Adrenal gland (tissue), 9 donors: ENCODE measurements at regions not wholly inside any gene's neighbourhood (a gene's known extent, or its start where the extent isn't known, plus 50 kb on each side); places are given as distances from the start of the nearest gene placed in this dataset.

Experiments
- DNase-seq, 7 donors: peaks; one replicate each; pipeline ENCODE4 v3.0.0-alpha.2; 2019 to 2020
- H3K27ac ChIP-seq, 5 donors: fragments of 200-600 bp; sonication (generic) in 4 of 5; 1 replicate in 3 of 5; 2 replicates in 2 of 5; pipeline versions ENCODE4 v1.5.1 to v1.8.0; 2016 to 2020; ENCODE audit warnings: mild to moderate bottlenecking in 1 of 5
- H3K27me3 ChIP-seq: fragments of 200-600 bp; 2 replicates; pipeline ENCODE4 v1.8.0; 2021
- H3K36me3 ChIP-seq, 2 donors: fragments of 200-600 bp; replicated peaks in 1 of 2; 1 replicate in 1 of 2; 2 replicates in 1 of 2; pipeline versions ENCODE4 v1.5.1 to v1.8.0; 2018 to 2022
- H3K4me1 ChIP-seq, 2 donors: fragments of 200-600 bp; replicated peaks in 1 of 2; 1 replicate in 1 of 2; 2 replicates in 1 of 2; pipeline versions ENCODE4 v1.5.1 to v1.8.0; 2018 to 2021
- H3K4me3 ChIP-seq, 4 donors: fragments of 200-600 bp; sonication (generic) in 3 of 4; one replicate each; pipeline ENCODE4 v1.5.1; 2016 to 2018
- H3K9me3 ChIP-seq, 3 donors: fragments of 200-600 bp; sonication (generic) in 1 of 3; replicated peaks in 1 of 3; 1 replicate in 2 of 3; 2 replicates in 1 of 3; pipeline versions ENCODE4 v1.5.1 to v1.8.0; 2016 to 2021
- CTCF ChIP-seq, 6 experiments: fragments of 450-650 bp in 4 of 6; fragments of 200-600 bp in 2 of 6; sonication (generic) in 1 of 6; IDR thresholded peaks; 1 replicate in 5 of 6; 2 replicates in 1 of 6; pipeline versions ENCODE4 v1.5.1 to v1.8.0; 2016 to 2021; ENCODE audit warnings: antibody characterized with exemption in 6 of 6, mild to moderate bottlenecking in 2 of 6, moderate library complexity in 1 of 6
- POLR2A ChIP-seq, 2 donors: fragments of 450-650 bp; IDR thresholded peaks; one replicate each; pipeline ENCODE4 v1.6.1; 2017; ENCODE audit warnings: antibody characterized with exemption in 2 of 2, mild to moderate bottlenecking in 2 of 2, moderate library complexity in 1 of 2
- WGBS, 4 donors: extraction: QIAGEN DNeasy Blood & Tissue Kit in 2 of 4; methylation state at CpG; one replicate each; pipeline versions ENCODE4 v1.1.5 to v1.1.7; 2013 to 2017; 5-methylcytosine and 5-hydroxymethylcytosine counted together
- intact Hi-C, 2 donors: fragments of 100-400 bp; cut with DNase I; formaldehyde crosslinking; loops; one replicate each; pipeline versions ENCODE4 v1.14.1 to v1.15.0; 2022 to 2023
- donor health status: healthy with polysubstance abuse.
- donor health status: Bipolar disorder and iron deficiency.
- donor health status: DM: yes; HTN: yes; CAD: no.
- donor health status: DM: no; HTN: no; CAD: no.
- donor health status: DM: no; HTN: no; CAD: no.

- H3K27me3 ChIP-seq, result no peaks in the 10 kb centered on the region
- no peak for DNase-seq
- H3K9me3 ChIP-seq, result no peaks in the 10 kb centered on the region
- H3K4me3 ChIP-seq, result no peak overlapping the region
- intact Hi-C loops, result no loop called here
- H3K36me3 ChIP-seq, result no peaks in the 10 kb centered on the region
- no peak overlapping the region for H3K27ac ChIP-seq
- WGBS, 4 donors, result 72 to 83% (median 76%) methylated on average over 14 to 16 of the region's 16 CpGs
- TF ChIP-seq POLR2A (IDR thresholded peaks at IDR 0.05), result no peak
- no peak for TF ChIP-seq CTCF (IDR thresholded peaks at IDR 0.05)
- no peaks in the 10 kb centered on the region for H3K4me1 ChIP-seq
Measured at GRCh38 chr7:69438584-69439412, 159.5 kb upstream of the AUTS2 start.

GRCh38 chr7:69439636-69440325 lies 158.5 kb upstream of the AUTS2 start:
- no peak for TF ChIP-seq POLR2A (IDR thresholded peaks at IDR 0.05)
- TF ChIP-seq CTCF (IDR thresholded peaks at IDR 0.05), result no peak
- 78 to 91% (median 86%) methylated on average over 1 of the region's 1 CpG for WGBS, 4 donors
- Histone ChIP-seq H3K27ac (no peak overlapping the region), H3K9me3 (no peaks in the 10 kb centered on the region), H3K27me3 (no peaks in the 10 kb centered on the region), H3K4me1 (no peaks in the 10 kb centered on the region), H3K36me3 (no peaks in the 10 kb centered on the region), H3K4me3 (no peak overlapping the region)
- intact Hi-C loops, result no loop called here
- no peak for DNase-seq

- Histone ChIP-seq H3K27ac (no peak overlapping the region), H3K9me3 (no peaks in the 10 kb centered on the region), H3K4me3 (no peak overlapping the region), H3K27me3 (no peaks in the 10 kb centered on the region), H3K4me1 (no peaks in the 10 kb centered on the region), H3K36me3 (no peaks in the 10 kb centered on the region)
- intact Hi-C loops, result no loop called here
- 74 to 82% (median 77%) methylated on average over 2 of the region's 2 CpGs for WGBS, 4 donors
- TF ChIP-seq POLR2A (IDR thresholded peaks at IDR 0.05) (no peak), CTCF (IDR thresholded peaks at IDR 0.05) (no peak)
- no peak for DNase-seq
Measured at GRCh38 chr7:69440976-69441375, 157.3 kb upstream of the AUTS2 start.

- H3K9me3 ChIP-seq, result no peaks in the 10 kb centered on the region
- 64 to 88% (median 73%) methylated on average over 2 of the region's 2 CpGs for WGBS, 4 donors
- H3K27me3 ChIP-seq, result no peaks in the 10 kb centered on the region
- DNase-seq, result no peak
- H3K27ac ChIP-seq, result no peak overlapping the region
- no peak overlapping the region for H3K4me3 ChIP-seq
- intact Hi-C loops, result no loop called here
- H3K36me3 ChIP-seq, result no peaks in the 10 kb centered on the region
- TF ChIP-seq CTCF (IDR thresholded peaks at IDR 0.05) (no peak), POLR2A (IDR thresholded peaks at IDR 0.05) (no peak)
- no peaks in the 10 kb centered on the region for H3K4me1 ChIP-seq
Measured at GRCh38 chr7:69443136-69443535, 155.1 kb upstream of the AUTS2 start.
